OCI-LY3 (cell line): ENCODE measurements at regions not wholly inside any gene's neighbourhood (a gene's known extent, or its start where the extent isn't known, plus 50 kb on each side); places are given as distances from the start of the nearest gene placed in this dataset.

Source experiments
- EZH2phosphoT487 ChIP-seq: fragments of 200-600 bp; shearing (Covaris generic); IDR thresholded peaks from 2 replicates; pipeline ENCODE4 v1.6.1; 2018; ENCODE audit warnings: antibody characterized with exemption, mixed run types, low read depth
- TF ChIP-seq, protein P1 (sequence below): fragments of 200-600, 300-600 bp; sonication (generic); IDR thresholded peaks from 2 replicates; pipeline ENCODE4 v1.5.1; 2014; ENCODE audit warnings: antibody characterized with exemption, low read length, low read depth

DNA sequence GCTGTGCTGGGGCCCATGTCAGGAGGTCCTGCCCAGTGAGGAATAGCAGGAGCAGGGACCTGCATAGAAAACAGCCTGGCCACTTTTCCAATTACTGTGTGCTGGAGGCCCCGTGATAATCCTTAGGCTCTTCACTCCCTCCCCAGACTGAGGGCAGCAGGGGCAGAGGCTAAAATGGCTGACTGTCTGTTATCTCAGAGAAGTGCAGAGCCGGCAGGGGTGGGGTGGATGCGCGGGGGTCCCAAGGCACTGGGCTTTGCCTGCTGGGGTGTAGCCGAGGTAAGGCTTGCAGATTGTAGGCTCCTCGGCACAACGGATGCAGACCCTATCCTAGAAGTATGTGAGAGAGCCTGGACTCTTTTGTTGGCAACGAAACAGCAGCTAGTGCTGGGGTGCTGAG is 1064.1 kb downstream of the OLFM4 start:
- TF ChIP-seq, protein P1, sequence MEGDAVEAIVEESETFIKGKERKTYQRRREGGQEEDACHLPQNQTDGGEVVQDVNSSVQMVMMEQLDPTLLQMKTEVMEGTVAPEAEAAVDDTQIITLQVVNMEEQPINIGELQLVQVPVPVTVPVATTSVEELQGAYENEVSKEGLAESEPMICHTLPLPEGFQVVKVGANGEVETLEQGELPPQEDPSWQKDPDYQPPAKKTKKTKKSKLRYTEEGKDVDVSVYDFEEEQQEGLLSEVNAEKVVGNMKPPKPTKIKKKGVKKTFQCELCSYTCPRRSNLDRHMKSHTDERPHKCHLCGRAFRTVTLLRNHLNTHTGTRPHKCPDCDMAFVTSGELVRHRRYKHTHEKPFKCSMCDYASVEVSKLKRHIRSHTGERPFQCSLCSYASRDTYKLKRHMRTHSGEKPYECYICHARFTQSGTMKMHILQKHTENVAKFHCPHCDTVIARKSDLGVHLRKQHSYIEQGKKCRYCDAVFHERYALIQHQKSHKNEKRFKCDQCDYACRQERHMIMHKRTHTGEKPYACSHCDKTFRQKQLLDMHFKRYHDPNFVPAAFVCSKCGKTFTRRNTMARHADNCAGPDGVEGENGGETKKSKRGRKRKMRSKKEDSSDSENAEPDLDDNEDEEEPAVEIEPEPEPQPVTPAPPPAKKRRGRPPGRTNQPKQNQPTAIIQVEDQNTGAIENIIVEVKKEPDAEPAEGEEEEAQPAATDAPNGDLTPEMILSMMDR, result no peak
- no peak for TF ChIP-seq EZH2phosphoT487
